ENCODE measurements at regions not wholly inside any gene's neighbourhood (a gene's known extent, or its start where the extent isn't known, plus 50 kb on each side); places are given as distances from the start of the nearest gene placed in this dataset.

DNA sequence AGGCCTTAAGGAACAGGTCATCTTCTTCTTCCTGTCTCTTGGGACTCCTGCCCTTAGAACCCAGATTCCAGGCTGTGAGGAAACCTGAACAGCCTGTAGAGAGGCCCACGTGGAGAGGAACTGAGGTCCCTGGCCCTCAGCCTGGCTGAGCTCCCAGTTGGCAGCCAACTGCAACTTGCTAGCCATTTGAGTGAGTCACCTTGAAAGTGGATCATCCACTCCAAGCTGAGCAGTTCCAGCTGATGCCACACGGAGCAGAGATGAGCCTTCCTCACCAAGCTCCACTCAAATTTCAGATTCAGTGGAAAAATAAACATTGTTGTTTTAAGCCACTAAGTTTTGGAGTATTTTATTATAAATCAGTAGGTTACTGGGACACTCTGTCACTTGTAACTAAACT is 392.5 kb downstream of the BCOR start:
- no peak for DNase-seq (ENCODE audit: low spot score)

DNA sequence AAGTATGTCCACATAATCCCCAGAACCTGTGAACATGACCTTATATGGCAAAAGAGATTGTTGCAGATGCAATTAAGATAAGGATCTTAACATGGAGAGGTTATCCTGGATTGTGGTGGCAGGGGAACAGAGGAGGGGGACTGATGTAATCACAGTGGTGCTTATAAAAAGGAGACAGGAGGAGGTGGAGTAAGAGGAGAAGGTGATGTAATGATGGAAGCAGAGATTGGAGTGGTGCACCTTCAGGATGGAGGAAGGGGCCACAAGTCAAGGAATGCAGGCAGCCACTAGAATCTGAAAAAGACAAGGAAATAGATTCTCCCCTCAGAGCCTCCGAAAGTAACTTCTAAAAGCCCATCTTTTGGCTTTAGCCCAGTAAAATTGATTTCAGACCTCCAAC is 388.4 kb downstream of the BCOR start:
- no peak for DNase-seq (ENCODE audit: low spot score)

DNA sequence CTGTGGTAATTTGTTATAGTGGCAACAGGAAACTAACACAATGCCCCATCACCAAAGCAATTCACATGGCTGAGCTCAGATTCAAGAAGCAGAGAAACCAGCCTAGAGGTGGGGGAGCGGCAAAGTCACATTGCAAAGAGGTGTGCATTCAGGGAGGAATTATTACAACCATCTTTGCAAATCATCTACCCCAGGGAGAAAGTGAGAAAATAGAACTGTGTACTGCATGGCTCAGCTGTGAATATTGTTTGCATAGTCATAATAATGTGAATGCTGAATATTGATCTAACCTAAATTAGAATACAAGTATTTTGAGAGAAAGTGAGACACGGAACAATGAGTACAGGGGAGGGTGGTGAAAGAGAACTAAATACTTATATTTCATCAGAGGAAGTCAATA is 387.9 kb downstream of the BCOR start:
- DNase-seq (ENCODE audit: low spot score), result no peak

DNA sequence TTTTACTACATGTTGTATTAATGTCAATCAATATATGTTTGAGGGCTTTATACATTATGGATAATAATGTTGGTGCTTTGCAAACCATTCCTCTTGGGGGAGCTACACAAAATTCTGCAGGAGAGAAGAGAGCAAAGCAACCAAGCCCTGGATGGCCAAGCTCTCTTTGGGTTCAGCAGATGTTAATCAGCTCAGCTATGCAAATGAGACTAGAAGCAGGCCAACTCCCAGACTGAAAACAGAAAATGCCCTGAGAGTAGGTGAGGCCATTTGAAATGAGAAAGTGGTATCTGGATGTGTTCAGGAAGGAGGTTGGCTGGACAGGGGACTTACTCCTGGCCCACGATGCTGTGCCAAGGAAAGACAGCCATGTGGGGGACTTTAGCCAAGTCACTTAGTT is 387.0 kb downstream of the BCOR start:
- DNase-seq (ENCODE audit: low spot score), result no peak

DNA sequence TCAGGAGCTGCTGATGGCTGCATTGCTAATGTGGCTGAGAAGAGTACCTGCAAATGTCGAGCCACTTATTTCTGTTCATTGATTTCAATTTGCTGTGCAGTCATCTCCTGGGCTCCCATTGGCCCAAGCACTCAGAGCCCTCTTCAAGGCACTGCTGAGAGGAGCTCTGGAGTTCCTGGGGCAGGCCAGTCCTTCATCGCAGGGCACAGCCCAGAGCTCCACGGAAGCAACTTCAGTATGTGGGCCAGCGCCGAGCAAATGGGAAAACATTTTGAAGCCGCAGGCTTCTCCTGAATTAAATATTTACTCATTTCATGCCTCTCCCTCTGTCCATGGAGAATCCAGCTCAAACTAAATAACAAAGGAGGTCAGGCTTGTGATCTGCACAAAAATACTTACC is 383.3 kb downstream of the BCOR start:
- no peak for DNase-seq (ENCODE audit: low spot score)

DNA sequence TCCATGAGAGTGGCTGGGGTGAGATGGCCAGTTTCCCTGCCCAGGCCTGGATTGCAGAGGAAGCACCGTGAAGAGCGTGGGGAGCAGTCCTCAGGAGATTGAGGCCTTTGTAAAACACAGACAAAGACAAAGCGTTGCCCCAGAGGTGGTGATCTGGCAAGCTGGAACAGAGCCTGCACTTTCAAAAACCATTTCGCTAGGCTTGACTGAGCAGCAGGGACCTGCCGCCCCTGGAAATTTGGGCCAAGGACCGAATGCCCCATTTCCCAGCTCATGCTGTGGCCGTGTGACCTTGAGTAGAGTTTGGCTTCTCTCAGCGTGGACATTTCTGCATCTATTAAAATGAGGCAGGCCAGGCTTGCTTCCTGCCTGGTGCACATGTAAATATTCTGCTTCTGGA is 381.4 kb downstream of the BCOR start:
- no peak for DNase-seq (ENCODE audit: low spot score)

DNA sequence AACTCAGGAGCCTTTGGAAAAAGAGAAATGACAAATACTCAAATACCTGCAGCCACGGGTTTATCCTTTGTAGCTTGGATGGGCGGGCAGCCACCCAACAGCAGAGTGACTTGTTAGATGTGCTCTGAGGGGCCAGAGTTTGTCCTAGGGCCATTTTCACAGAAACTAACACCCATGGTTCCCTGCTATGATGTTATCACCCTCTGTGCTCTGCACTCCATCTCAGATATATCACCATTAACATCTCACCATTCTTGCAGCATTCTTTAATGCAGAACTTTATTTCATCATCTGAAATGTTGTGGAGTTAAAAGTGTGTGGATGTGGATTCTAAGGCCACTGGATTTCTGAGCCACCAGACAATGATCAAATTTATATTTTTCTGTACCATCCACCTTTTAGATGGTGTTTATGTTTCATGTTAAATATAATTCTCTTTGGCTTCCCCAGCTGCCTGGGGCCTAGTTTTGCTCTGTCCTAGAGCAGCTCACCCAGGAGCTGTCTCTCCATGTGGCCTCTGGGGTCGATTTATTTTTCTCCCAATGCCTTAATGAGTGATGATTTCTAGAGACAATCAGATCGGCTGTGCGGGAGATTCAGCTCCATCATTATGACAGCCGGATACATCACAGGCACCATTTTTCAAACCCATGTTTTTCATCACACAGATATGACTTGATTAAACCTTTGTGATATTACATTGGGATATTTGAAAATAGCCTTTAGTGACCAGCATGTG is 380.8 kb downstream of the BCOR start:
- no peak for DNase-seq (ENCODE audit: low spot score)

DNA sequence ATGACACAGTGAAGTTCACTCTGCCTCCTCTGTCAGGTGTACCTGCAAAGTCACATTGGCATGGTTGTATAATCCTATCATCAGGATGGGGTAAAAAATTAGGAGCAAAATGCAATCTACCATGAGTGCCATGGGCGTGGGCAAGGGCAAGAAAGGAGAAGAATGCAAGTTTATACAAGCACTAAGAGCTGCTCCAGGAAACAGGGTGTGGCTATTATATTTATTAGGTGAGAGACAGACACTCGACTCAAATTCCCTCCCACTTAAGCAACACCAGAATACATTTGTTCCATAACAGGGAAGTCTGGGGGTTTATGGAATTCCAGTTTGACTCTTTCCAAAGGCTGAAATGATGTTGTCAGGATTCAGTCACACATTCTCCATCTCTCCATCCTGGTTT is 378.8 kb downstream of the BCOR start:
- no peak for DNase-seq (ENCODE audit: low spot score)

DNA sequence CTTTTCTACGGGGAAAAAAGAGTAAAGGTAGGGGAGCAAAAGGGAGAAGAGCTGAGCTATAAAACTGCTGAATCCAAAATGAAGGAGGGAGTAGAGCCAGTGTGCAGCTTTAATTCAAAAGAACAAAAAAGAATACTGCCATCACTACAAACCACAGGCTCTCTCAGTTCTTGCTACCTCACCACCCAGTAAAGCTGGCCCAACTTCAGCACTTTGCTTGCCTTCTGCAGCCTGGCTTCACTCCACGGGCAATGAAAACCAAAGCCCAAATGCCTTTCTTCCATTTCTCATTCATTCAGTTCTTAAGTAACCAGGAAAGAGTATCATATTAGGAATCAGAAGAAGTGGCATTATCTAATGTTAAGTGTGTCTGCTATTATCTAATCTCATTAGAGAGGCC is 376.8 kb downstream of the BCOR start:
- no peak for DNase-seq (ENCODE audit: low spot score)

DNA sequence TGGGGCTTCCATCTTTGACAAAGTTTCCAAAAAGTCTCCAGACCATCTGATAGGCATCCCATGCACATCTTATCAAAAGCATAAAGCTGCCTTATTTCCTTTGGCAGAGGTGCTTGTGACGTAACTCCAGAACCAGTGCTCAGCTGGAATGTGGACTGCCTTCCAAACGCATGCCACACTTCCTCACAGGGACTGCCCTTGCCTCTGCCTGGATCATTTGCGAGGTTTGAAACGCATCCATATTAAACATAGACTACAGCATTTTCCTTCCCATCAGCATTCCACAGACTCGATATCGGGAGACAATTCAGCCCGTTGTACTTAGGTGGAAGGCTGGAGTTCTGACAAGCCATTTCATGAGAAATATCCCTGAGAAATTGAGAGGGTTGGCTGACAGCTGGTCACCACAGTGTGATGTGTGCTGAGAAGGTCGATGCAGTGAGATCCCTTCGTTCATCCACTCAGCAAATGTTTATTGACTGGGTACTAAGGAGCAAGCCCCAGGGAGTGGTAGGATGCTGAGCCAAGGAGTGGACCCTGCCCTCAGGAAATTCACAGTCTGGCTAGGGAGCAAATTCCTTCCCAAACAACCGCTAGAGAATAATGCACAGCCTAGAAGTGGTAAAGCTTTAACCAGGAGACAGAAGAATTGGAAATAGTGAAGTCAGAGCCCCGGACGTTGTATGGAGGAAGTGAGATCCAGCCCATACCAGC is 376.0 kb downstream of the BCOR start:
- DNase-seq (ENCODE audit: low spot score), result no peak

DNA sequence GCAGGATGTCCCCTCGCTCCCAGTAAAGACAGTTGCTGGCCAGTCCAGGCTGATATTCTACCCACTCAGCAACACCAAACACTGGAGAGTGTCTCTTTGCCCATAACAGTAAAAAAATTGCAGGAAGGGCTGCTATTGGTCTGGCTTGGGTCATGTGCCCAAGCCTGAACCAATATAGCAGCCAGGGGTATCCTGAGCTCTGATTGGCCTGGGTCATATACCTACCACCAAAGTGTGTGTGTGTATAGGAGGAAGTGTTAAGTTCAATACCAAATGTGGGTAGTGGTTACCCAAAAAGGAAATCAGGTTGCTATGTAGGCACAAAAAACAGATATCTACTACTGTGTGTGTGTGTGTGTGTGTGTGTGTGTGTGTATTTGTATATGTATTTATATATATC is 373.2 kb downstream of the BCOR start:
- DNase-seq (ENCODE audit: low spot score), result no peak

DNA sequence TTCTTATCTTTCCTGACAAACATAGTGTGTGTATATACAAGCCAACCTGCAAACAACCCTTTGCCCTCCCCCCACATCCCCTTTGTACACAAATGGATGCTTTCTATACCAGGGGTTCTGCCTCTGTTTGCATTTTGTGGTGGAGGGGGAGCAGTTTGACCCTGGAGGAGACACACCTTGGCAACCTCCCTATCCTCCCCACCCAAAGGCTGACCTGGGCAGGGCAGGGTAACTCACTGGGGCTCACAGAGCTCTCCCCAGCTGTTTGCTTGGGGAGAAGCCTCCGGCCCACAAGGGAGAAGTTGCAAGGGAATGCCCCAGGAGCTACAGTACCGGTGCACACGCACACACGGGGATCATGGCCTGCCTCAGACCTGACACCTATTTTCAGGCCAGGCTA is 372.6 kb downstream of the BCOR start:
- DNase-seq (ENCODE audit: low spot score), result no peak

DNA sequence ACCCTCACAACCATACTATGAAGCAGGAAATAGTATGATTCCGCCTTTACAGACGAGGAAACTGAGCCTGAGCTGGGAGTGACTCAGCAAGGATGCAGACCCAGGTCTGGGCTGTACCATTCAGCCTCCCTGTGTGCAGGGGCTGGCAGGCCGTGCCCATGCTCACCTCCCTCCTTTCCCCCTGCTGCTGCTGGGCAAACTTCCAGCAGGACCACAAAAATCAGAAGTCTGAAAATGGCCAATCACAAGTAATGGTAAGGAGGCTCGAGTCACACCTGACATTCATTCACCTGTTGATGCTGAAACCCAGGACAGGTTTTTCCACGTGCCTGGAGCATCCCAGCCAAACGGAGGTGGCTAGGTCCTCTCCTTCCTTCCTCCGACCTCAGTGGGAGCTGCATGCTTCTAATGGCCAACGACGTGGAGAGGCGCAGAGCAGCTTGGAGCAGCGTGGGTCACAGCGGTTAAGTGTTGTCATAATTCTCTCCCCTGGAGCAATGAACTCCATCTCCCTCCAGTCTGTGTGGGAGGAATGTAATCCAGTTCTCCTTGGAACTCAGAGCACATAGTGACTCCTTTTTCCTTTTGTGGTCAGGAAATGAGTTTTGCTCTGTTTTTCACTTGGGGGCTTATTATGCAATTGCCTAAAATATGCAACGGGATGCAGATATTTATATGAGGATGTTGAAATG is 371.7 kb downstream of the BCOR start:
- DNase-seq (ENCODE audit: low spot score), result no peak

DNA sequence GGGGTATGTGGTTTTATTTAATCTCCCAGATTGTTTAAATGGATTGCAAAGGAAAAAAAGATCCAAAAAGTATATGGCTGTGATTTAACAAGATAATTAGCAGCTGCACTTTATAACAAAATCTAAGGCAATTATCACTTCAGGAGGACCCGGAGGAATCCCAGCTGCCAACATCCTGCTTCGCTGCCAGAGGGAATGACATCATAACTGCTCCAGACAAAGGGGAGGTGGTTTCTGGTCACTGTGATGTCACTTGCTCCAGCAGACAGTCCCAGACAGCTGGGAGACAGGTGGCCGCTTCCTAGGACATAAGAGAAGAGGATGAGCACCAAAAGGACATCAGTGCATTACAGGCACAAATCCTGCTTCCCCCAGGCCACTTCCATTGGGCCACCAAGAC is 371.0 kb downstream of the BCOR start:
- DNase-seq (ENCODE audit: low spot score), result no peak

DNA sequence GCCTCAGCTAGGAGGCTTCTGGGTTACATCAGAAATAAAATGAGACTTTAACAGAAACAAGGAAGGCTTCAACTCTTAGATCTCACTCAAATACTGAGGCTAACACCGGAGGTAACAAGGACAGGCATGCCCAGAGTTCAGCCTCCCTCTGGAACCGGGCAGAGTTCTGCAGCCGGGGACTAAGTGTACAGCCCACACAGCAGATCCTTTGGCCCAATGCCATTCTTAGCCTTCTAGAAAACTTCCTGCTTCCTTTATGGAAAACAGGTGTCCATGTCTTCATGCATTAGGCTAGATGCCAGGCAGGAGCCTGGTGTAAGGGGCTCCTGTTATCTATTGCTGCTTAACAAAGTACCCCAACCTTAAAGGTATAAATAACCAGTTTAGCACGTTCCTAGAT is 369.7 kb downstream of the BCOR start:
- DNase-seq (ENCODE audit: low spot score), result no peak

DNA sequence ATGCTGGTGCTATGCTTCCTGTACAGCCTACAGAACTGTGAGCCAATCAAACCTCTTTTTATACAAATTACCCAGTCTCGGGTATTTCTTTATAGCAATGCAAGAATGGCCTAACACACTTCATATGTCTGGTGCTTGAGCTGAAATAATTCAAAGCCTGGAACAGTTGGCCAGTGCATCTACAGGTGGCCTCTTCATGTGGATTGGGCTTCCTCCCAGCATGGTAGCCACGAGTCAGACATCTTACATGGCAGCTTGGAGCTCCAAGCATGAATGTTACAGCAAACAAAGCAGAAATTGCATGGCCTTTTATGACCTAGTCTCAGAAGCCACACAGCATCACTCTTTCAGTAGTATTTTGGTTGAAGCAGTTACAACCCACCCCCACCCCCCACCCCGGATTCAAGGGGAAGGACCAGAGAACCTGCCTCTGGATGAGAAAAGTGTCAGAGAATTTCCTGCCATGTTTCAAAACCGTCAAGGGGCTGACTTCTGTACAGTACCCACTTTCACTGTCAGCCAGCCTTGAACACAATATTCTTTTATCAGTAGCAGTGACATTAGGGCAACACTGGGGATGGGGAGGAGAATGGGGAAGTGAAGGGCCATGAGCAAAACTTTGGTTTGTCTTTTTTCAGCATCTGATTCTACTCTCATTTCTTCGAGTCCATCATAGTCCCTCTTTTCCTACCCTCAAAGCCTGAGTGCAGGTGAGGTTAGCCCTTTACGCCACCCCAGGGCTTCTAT is 368.7 kb downstream of the BCOR start:
- no peak for DNase-seq (ENCODE audit: low spot score)

DNA sequence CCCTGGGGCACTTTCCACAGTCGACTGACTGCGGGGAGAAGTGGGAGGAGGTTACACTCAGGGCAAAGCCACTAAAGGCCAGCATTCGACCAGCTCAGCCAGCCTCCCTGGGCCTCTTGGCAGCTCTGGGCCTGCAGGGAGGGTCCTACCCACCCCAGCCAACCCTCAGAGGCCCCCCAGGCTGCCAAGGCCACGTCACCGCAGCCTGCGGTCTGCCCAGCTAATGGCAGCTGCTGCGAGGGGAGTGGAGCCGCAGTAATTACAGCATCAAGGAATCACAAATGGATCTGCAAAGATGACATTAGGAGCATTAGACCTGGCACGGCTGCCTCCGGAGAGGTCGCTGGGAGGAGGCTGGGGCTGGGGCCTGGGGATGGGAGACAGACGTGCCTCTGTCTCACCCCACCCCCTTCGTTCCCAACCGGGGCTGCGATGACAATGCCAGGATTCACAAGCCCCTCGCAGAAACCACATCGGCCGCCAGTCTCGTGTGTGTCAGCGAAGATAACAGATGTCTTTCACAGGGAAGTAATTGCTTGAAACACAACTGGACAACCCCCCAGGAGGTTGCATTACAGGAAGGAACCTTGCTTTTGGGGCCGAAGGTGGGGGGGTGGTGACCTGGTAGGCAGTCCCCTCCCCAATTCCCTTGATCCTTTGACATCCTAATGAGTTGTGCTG is 367.6 kb downstream of the BCOR start:
- DNase-seq (ENCODE audit: low spot score), result no peak

DNA sequence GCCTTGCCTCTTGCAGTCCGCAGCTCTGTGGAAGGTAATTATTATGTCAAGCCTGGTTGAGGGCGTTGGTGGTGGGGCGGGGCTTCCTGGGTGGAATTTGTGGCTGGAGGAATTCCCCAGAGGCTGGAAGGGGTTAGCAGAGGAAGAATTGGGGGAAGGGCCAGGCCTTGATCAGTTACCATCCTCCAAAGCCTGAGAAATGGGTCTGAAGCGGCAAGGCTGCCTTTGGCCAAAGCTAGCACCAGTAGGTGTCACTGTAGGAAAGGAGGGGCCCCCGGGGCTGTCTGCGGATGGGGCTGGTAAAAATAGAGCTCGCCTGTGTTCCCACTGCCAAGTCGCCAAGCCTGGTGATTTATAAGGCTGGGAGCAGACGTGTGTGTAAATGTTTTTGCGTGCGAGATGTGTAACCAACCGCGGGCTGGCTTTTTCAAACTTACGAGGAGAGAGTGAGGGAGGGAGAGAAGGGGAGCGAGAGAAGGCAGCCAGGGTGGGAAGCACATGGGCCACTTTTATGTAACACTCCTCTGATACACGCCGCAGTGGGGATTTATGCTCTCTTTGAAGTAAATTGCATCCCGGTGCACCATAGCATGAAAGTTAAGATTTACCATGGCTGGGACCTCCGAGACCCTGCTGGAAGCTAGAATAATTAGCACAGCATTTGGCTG is 367.0 kb downstream of the BCOR start:
- peak; percentile 46 for DNase-seq (ENCODE audit: low spot score)

DNA sequence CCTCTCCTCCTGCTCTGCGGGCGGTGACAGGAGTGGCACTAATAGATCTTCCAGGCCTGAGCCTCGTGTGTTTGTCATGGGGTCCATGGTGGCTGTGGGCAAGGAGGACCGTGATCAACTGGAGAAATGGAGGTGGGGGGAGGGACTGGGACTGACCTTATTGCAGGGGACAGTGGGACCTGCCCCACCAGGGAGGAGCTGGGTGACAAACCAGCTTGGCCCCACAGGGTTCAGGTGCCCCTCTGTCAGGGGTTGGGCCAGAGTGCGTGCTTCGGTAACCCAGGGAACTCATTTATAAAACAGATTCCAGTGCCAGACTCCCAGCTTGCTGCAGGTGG is 366.5 kb downstream of the BCOR start:
- DNase-seq (ENCODE audit: low spot score), result no peak

DNA sequence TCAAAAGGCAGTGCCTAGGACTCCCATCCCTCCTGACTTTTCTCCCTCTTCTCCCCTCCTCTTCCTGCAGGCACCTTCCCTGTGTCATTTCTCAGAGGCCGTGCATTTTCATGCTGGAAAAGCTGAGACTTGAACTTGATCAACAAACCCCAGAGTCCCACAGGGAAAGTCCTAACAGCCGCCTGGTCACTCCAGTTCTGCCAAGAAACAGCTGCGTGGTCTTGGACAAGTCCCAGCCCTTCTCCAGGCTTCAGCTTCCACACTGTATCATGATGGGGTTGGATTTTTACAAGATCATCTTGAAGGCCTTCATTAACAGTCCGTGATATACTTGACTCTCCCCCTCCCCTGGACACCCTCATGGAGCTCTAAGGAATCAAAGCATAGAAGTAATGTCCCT is 366.0 kb downstream of the BCOR start:
- no peak for DNase-seq (ENCODE audit: low spot score)

DNA sequence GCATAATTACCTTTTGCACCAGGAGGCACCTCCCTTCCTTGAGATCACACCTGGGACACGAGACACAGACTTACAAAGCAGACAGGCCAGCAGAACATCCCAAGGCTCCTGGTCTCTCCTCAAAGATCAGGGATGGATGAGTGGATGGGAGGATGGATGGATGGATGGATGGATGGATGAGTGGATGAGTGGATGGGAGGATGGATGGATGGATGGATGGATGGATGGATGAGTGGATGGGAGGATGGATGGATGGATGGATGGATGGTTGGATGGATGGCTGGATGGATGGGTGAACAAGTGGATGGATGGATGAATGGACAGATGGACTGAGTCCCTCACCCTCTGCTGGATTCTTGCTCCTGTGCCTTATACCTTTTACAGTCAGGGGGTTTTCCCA is 364.0 kb downstream of the BCOR start:
- no peak for DNase-seq (ENCODE audit: low spot score)
